C4-2B (cell line): ENCODE measurements at regions not wholly inside any gene's neighbourhood (a gene's known extent, or its start where the extent isn't known, plus 50 kb on each side); places are given as distances from the start of the nearest gene placed in this dataset.

ENCODE experiments used
- H3K27ac ChIP-seq: fragments of 450-650 bp; 2 replicates; pipeline ENCODE4 v1.5.1; 2017
- CTCF ChIP-seq: fragments of 450-650 bp; conservative IDR thresholded peaks from 2 replicates; pipeline ENCODE4 v1.5.1; 2017; ENCODE audit warnings: mild to moderate bottlenecking
- ZFX ChIP-seq: fragments of 450-650 bp; IDR thresholded peaks from 2 replicates; pipeline ENCODE4 v1.6.1; 2017

- H3K27ac ChIP-seq = no peak overlapping the region
- TF ChIP-seq ZFX (no peak), CTCF (no peak)
Measured at GRCh38 chr2:121943285-121943684, 187.8 kb downstream of the TSN start.

GRCh38 chr2:121944072-121944831, 188.8 kb downstream of the TSN start:
- H3K27ac ChIP-seq = no peak overlapping the region
- TF ChIP-seq ZFX (no peak), CTCF (no peak)

DNA sequence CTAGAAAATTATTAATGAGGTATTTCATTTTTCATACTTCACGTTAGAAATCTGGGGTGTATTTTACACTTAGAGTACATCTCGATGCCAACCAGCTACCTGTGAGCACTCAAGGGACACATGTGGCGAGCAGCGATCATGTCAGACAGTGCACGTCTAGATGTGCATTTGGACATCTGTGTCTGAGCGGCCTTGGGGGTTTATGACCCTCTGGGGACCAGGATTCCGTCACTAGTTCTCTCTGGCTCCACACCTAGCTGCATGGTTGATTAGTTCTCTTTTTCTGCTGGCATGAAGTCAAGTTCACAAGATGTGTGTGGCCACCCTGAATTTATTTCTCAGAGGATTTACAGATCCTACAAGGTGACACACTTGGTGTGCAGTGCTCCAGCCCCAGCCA, 192.2 kb downstream of the TSN start:
- H3K27ac ChIP-seq = no peak overlapping the region
- TF ChIP-seq CTCF (no peak), ZFX (no peak)

DNA sequence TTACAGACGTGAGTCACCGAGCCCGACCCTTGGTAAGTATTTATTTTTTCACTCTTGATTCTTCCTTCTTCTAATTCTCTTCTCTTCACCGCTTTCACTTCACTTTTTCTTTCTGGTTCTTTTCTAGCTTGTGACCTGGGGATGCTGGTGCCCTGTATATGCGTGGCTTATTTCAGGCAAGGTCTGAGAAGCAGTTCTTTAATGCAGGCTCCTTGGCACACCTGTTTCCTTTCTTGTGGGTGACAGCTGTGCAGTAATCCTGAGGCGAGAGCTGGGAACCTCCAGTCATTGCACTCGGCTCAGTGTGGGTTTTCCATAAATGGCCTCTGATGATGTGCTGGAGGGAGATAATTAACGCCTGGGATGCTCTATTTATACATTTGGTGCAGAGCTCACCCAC, 193.8 kb downstream of the TSN start:
- H3K27ac ChIP-seq = no peak overlapping the region
- TF ChIP-seq CTCF (no peak), ZFX (no peak)

- TF ChIP-seq CTCF (no peak), ZFX (no peak)
Measured at GRCh38 chr2:121955426-121955825, 200.0 kb downstream of the TSN start.

GRCh38 chr2:121955872-121956271, 200.4 kb downstream of the TSN start:
- no peak overlapping the region for H3K27ac ChIP-seq
- TF ChIP-seq ZFX (no peak), CTCF (no peak)

More at GRCh38 chr2:121955426-121955825, 200.0 kb downstream of the TSN start:
- H3K27ac ChIP-seq = no peak overlapping the region

DNA sequence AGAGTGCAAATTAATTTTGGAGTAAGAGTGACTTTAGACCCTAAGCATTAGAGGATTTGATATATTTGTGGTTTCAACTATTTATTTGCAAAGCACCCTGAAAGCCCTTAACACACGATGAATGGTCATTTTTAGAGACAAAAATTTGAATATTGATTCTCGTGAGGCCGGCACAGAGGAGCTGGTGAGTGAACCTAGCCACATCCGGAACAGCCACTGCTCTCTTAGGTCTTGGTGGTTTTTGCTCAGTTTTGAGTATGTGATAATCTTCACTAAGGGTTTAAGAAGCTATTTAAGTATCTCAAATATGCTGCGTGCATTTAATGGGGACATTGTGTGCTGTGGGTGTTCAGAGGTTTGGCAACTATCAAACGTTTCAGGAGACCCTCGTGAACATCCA, 204.8 kb downstream of the TSN start:
- TF ChIP-seq CTCF = no peak
- no peak for TF ChIP-seq ZFX

More for the DNA sequence above, 204.8 kb downstream of the TSN start:
- H3K27ac ChIP-seq = no peak overlapping the region
